GM19043 (cell line): ENCODE measurements at regions not wholly inside any gene's neighbourhood (a gene's known extent, or its start where the extent isn't known, plus 50 kb on each side); places are given as distances from the start of the nearest gene placed in this dataset.
"Not testable (repeated sequence)": the region's sequence is repeated elsewhere in the genome, so short reads cannot be mapped to it uniquely, and the experiment has no call there.

Experiments used
- ATAC-seq: cut with Tn5 transposase; IDR thresholded peaks from one replicate; pipeline ENCODE4 v1.9.1; 2021; ENCODE audit warnings: low read depth; ENCODE audit not compliant: unreplicated experiment

DNA sequence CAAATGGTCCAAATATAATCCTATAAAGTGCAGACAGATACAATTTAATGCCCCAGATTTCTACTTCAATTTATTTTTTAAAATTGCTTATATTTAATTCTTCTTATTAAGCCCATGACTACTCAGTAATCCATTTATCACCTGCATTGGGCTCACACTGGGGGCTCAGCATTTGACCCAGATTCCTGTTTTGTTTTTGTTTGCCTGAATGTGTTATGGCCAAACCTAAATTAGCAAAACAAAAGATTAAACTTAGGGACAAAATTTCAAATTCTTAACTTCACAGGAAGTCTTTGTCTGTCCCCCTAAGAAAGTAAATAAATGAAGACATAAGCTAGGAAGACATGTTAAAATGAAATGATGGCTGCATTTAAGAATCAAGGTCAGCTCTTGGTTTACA is 322.3 kb downstream of the RMST start:
- no peak for ATAC-seq

DNA sequence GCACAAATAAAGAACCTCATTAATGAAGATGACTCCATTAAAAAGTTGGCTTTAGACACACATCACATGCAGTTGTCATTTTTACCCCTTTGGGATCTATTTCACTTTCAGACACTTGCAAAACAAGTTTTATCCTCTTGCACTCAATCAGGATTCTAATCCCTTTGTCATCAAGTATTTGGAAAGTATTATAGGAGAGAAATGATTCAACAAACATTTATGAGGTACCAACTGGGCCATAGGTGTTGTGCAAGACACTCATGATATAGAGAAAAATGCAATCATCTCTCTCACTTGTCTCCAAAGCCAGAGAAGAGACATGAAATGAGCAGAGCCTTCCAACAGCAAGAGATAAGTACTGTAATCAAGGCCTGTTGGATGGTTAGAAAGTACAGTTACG is 327.7 kb downstream of the RMST start:
- no peak for ATAC-seq

- no peak for ATAC-seq
Observed at GRCh38 chr12:97797473-97797872, 334.9 kb downstream of the RMST start.

- no peak for ATAC-seq
Observed at GRCh38 chr12:97800561-97800960, 338.0 kb downstream of the RMST start.

DNA sequence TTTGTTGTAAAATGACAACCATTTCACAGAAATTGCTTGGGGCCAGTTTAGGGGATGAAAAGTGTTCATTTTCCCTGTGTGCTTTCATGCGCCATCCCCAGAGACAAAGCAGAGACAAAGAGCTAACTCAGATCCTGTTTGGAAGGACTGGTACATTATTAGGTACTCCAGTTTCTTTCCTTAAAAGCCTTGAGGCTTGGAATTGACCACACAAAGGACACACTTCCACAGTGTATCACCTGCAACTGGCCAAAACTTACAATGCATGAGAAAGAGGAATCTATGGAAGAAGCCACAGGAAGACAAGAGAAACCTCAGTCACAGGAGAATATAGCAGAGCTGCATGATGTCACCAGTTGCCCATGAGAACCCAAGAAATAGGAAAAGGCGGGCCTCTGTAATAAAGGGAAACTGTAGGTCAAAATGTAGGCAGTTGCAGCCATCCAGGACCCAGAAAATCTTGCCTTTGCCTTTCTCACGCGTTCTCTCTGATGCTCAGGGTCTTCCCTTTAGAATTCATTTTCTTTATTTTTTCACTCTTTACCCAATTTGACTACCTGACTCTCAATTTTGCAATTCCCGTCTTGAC is 339.0 kb downstream of the RMST start:
- no peak for ATAC-seq

GRCh38 chr12:97805146-97805545 is 342.5 kb downstream of the RMST start:
- no peak for ATAC-seq

DNA sequence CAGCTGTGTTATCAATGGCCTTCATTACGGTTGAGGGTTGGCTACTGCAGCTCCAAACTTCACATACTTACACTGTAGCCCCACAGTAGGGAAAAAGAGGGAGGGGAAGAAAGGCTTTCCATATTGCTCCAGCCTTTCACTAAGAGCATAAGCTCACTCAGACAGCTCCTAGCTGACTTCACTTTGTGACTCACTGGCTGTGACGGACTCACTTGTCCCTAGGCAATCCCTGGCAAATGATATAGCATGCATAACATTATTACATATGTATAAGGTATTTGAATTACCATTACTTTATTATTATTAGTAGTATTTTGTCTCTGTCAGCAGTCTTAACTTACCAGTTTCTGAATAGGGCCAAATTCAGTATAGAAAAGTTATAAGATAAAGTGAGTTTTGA is 350.7 kb downstream of the RMST start:
- ATAC-seq, result no peak

GRCh38 chr12:97821806-97822205 is 359.2 kb downstream of the RMST start:
- ATAC-seq, result no peak

- no peak for ATAC-seq
Observed at GRCh38 chr12:97835541-97835940, 372.9 kb downstream of the RMST start.

- ATAC-seq, result no peak
Observed at GRCh38 chr12:97837401-97837800, 374.8 kb downstream of the RMST start.

DNA sequence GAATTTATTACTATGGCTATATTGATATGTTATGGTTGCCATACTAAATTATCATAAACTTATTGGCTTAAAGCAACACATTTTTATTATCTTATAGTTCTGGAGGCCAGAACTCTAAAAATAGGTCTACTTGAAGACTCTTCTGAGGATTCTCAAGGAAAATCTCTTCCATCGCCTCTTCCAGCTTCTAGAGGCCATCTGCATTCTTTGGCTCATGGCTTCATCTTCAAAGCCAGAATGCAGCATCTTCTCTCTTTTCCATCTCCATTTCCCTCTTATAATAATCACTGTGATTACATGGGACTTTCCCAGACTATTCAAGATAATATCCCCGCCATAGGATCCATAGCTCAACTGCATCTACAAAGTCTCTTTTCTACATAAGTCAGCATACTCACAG is 385.4 kb downstream of the RMST start:
- ATAC-seq, result no peak

- no peak for ATAC-seq
Observed at GRCh38 chr12:97854477-97854876, 391.9 kb downstream of the RMST start.

GRCh38 chr12:97862072-97862471 is 399.5 kb downstream of the RMST start:
- ATAC-seq, result no peak

DNA sequence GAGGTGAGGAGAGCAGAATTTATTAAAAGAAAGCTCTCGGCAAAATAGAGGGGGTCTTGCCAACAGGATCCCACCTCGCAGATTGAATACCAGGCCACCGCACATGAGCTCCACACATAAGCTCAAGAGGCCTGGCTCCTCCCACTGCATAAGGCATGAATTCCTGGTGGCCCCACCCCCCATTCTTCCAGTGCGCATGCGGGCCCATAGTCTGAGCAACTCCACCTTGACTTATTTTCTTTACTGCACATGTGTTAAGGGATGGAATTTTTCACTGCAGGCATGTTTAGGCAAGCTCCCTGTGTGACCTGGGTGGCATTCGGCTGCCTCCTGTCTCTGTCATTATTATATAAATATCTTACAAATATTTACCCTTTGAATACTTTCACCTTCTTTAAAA is 412.5 kb downstream of the RMST start:
- no peak for ATAC-seq

GRCh38 chr12:97876780-97877179 is 414.2 kb downstream of the RMST start:
- no peak for ATAC-seq

- ATAC-seq, result no peak
Observed at GRCh38 chr12:97877404-97877803, 414.8 kb downstream of the RMST start.

GRCh38 chr12:97886511-97887176 is 424.0 kb downstream of the RMST start:
- ATAC-seq, result no peak

GRCh38 chr12:97897881-97898280 is 435.3 kb downstream of the RMST start:
- ATAC-seq, result not testable (repeated sequence)

DNA sequence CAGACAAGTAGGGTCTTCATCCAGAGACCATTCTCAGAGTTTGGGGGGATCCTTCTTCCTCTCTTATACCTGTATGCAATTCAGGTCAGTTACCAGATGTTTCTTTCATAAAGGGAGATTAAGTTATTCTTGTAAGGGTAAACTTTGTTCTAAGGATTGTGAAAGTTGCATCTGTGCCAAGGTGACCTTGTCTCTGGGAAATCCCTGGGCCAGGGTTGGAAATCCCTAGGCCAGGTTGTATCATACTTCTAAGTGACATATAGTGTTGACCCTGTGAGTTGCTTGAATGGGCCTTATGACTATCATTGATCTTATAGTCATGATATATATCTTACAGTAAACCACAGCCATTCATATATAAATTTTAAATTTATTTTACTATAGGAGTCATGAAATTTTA is 436.9 kb downstream of the RMST start:
- no peak for ATAC-seq

DNA sequence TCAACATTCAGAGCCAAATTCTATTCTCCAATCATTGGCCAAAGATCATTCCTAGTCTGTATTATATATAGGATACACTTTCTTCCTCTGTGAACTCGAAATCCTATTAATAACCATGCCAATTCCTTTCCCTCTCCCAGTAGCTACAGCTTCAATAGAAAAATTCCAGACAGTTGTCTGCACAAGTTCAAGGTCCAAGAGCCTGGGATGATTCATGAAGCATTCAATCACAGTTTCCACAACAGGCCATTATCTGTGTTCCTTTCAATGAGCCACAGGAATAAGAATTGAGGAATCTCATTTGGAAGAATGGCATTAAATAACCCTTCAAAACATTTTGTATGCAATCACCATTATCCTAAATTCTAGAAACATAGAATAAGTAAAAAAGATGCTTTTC is 437.4 kb downstream of the RMST start:
- ATAC-seq, result no peak

- ATAC-seq, result no peak
Observed at GRCh38 chr12:97903356-97903755, 440.8 kb downstream of the RMST start.

DNA sequence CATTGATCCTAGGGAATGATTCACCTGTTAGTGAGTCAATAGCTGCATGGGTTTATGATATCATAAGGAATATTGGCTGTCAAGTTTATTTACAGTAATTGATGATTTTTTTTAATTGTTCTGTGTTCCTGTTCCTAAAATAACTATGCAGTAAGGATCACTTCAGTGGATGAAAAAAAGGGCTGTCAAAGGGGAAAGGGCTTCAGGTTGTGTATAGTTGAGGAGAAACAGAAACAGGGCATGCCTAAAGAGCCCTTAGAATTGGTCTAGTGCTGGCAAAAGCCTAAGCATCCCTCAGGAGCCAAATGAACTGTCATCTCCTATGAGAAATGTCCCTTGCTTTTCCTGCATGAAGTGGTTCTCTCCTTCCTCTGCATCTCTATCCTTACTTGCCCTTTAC is 444.9 kb downstream of the RMST start:
- ATAC-seq, result no peak

- ATAC-seq, result no peak
Observed at GRCh38 chr12:97910559-97910958, 448.0 kb downstream of the RMST start.
